Stimulated activated CD8-positive, alpha-beta memory T cell treated with anti-CD3 and anti-CD28 coated beads, Interleukin-7, amount 100 ng/mL, for 1 hour (primary cell): ENCODE measurements at regions not wholly inside any gene's neighbourhood (a gene's known extent, or its start where the extent isn't known, plus 50 kb on each side); places are given as distances from the start of the nearest gene placed in this dataset.
"Not testable (repeated sequence)": the region's sequence is repeated elsewhere in the genome, so short reads cannot be mapped to it uniquely, and the experiment has no call there.

Experiments
- DNase-seq, 2 donors: peaks; one replicate each; pipeline ENCODE4 v3.0.0-alpha.2; 2020; ENCODE audit warnings: low read depth in 2 of 2

GRCh38 chr3:56956906-56957305, 103.6 kb upstream of the SPATA12 start:
- DNase-seq, result no peak

- DNase-seq, result no peak
Measured at GRCh38 chr3:56955492-56956111, 104.9 kb upstream of the SPATA12 start.

- no peak for DNase-seq
Measured at GRCh38 chr3:56954125-56954524, 106.3 kb upstream of the SPATA12 start.

GRCh38 chr3:56952846-56953245, 107.6 kb upstream of the SPATA12 start:
- DNase-seq, result no peak

GRCh38 chr3:56952061-56952460, 108.4 kb upstream of the SPATA12 start:
- DNase-seq, result no peak

- DNase-seq, result no peak
Measured at GRCh38 chr3:56951366-56951765, 109.1 kb upstream of the SPATA12 start.

- DNase-seq, result not testable (repeated sequence)
Measured at GRCh38 chr3:56945378-56945777, 115.1 kb upstream of the SPATA12 start.

GRCh38 chr3:56942523-56942922, 117.9 kb upstream of the SPATA12 start:
- no peak for DNase-seq

- DNase-seq, result no peak
Measured at GRCh38 chr3:56940976-56941375, 119.5 kb upstream of the SPATA12 start.

GRCh38 chr3:56940321-56940720, 120.1 kb upstream of the SPATA12 start:
- DNase-seq, result no peak

- no peak for DNase-seq
Measured at GRCh38 chr3:56939834-56940233, 120.6 kb upstream of the SPATA12 start.

- no peak for DNase-seq
Measured at GRCh38 chr3:56938530-56938929, 121.9 kb upstream of the SPATA12 start.

GRCh38 chr3:56937580-56937979, 122.9 kb upstream of the SPATA12 start:
- no peak for DNase-seq

GRCh38 chr3:56935811-56936210, 124.7 kb upstream of the SPATA12 start:
- no peak for DNase-seq

GRCh38 chr3:56934481-56934880, 126.0 kb upstream of the SPATA12 start:
- DNase-seq, result not testable (repeated sequence)

GRCh38 chr3:56933803-56934202, 126.7 kb upstream of the SPATA12 start:
- no peak for DNase-seq

GRCh38 chr3:56932866-56933265, 127.6 kb upstream of the SPATA12 start:
- no peak for DNase-seq

GRCh38 chr3:56931836-56932235, 128.6 kb upstream of the SPATA12 start:
- DNase-seq, result no peak

GRCh38 chr3:56930706-56931105, 129.0 kb upstream of the ARHGEF3 start:
- no peak for DNase-seq

- no peak for DNase-seq
Measured at GRCh38 chr3:56929809-56930615, 128.3 kb upstream of the ARHGEF3 start.

- no peak for DNase-seq
Measured at GRCh38 chr3:56928379-56929068, 126.8 kb upstream of the ARHGEF3 start.

GRCh38 chr3:56927855-56928254, 126.1 kb upstream of the ARHGEF3 start:
- no peak for DNase-seq

GRCh38 chr3:56926947-56927282, 125.2 kb upstream of the ARHGEF3 start:
- DNase-seq, result no peak
